ENCODE measurements at regions not wholly inside any gene's neighbourhood (a gene's known extent, or its start where the extent isn't known, plus 50 kb on each side); places are given as distances from the start of the nearest gene placed in this dataset.

GRCh38 chr5:89712134-89712700, 697.3 kb downstream of the CETN3 start:
- Mint-ChIP-seq H3K4me3 (ENCODE audit: unreplicated experiment) (no peak overlapping the region), H3K27me3 (ENCODE audit: unreplicated experiment) (no peaks in the 10 kb centered on the region), H3K9me3 (ENCODE audit: unreplicated experiment) (peaks cover 3% of the 10 kb centered on the region), H3K27ac (ENCODE audit: unreplicated experiment) (no peak overlapping the region), H3K36me3 (ENCODE audit: unreplicated experiment) (peaks cover 2% of the 10 kb centered on the region), H3K4me1 (ENCODE audit: unreplicated experiment) (no peaks in the 10 kb centered on the region)
- no peak for DNase-seq (ENCODE audit: extremely low spot score, unreplicated experiment)
- TF ChIP-seq CTCF (IDR thresholded peaks at IDR 0.05): no peak

GRCh38 chr5:89711526-89711925, 698.0 kb downstream of the CETN3 start:
- no peak for TF ChIP-seq CTCF (IDR thresholded peaks at IDR 0.05)
- no peak overlapping the region for H3K4me3 Mint-ChIP-seq (ENCODE audit: unreplicated experiment)
- H3K27ac Mint-ChIP-seq (ENCODE audit: unreplicated experiment): no peak overlapping the region
- peaks cover 3% of the 10 kb centered on the region for H3K9me3 Mint-ChIP-seq (ENCODE audit: unreplicated experiment)
- H3K27me3 Mint-ChIP-seq (ENCODE audit: unreplicated experiment): no peaks in the 10 kb centered on the region
- DNase-seq (ENCODE audit: extremely low spot score, unreplicated experiment): no peak
- H3K4me1 Mint-ChIP-seq (ENCODE audit: unreplicated experiment): no peaks in the 10 kb centered on the region
- H3K36me3 Mint-ChIP-seq (ENCODE audit: unreplicated experiment): peaks cover 2% of the 10 kb centered on the region

GRCh38 chr5:89710006-89710405, 699.5 kb downstream of the CETN3 start:
- TF ChIP-seq CTCF (IDR thresholded peaks at IDR 0.05): no peak
- H3K9me3 Mint-ChIP-seq (ENCODE audit: unreplicated experiment): peaks cover 3% of the 10 kb centered on the region
- peak overlapping the region; percentile 6 for H3K27ac Mint-ChIP-seq (ENCODE audit: unreplicated experiment)
- no peaks in the 10 kb centered on the region for H3K4me1 Mint-ChIP-seq (ENCODE audit: unreplicated experiment)
- peaks cover 2% of the 10 kb centered on the region for H3K36me3 Mint-ChIP-seq (ENCODE audit: unreplicated experiment)
- DNase-seq (ENCODE audit: extremely low spot score, unreplicated experiment): no peak
- no peaks in the 10 kb centered on the region for H3K27me3 Mint-ChIP-seq (ENCODE audit: unreplicated experiment)
- H3K4me3 Mint-ChIP-seq (ENCODE audit: unreplicated experiment): no peak overlapping the region

- Mint-ChIP-seq H3K4me3 (ENCODE audit: unreplicated experiment) (no peak overlapping the region), H3K9me3 (ENCODE audit: unreplicated experiment) (peaks cover 3% of the 10 kb centered on the region), H3K27me3 (ENCODE audit: unreplicated experiment) (no peaks in the 10 kb centered on the region), H3K27ac (ENCODE audit: unreplicated experiment) (no peak overlapping the region), H3K36me3 (ENCODE audit: unreplicated experiment) (peaks cover 2% of the 10 kb centered on the region), H3K4me1 (ENCODE audit: unreplicated experiment) (peaks cover 7% of the 10 kb centered on the region)
- DNase-seq (ENCODE audit: extremely low spot score, unreplicated experiment): no peak
- TF ChIP-seq CTCF (IDR thresholded peaks at IDR 0.05): no peak
Measured at GRCh38 chr5:89707891-89708290, 701.7 kb downstream of the CETN3 start.

GRCh38 chr5:89706731-89707130, 702.8 kb downstream of the CETN3 start:
- Mint-ChIP-seq H3K4me1 (ENCODE audit: unreplicated experiment) (peaks cover 7% of the 10 kb centered on the region), H3K27ac (ENCODE audit: unreplicated experiment) (no peak overlapping the region), H3K9me3 (ENCODE audit: unreplicated experiment) (peaks cover 3% of the 10 kb centered on the region), H3K36me3 (ENCODE audit: unreplicated experiment) (no peaks in the 10 kb centered on the region), H3K4me3 (ENCODE audit: unreplicated experiment) (no peak overlapping the region), H3K27me3 (ENCODE audit: unreplicated experiment) (no peaks in the 10 kb centered on the region)
- no peak for TF ChIP-seq CTCF (IDR thresholded peaks at IDR 0.05)
- DNase-seq (ENCODE audit: extremely low spot score, unreplicated experiment): no peak
